ENCODE measurements at regions not wholly inside any gene's neighbourhood (a gene's known extent, or its start where the extent isn't known, plus 50 kb on each side); places are given as distances from the start of the nearest gene placed in this dataset.

DNA sequence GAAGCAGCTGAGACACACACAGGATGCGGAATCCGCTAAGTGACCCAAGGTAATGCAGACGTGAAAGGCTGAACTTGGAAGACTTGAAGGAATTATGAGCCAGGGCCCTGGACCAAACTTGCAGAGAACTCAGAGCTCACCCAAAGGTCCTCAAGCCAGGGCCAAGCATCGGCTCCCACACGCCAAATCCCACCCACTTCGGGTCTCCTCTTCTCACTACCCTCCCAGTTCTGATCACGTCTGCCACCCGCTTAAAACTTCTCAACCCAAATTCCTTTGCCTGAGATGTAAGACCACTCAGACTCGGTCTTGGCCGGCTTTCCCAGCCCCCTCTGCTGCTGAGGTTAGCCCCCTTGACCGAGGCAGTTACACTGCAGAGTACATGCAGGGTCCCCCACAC is 130.1 kb downstream of the PSMG1 start:
- Histone ChIP-seq H3K36me3 (no peaks in the 10 kb centered on the region), H3K27me3 (no peaks in the 10 kb centered on the region), H3K9me3 (ENCODE audit: low read depth) (no peaks in the 10 kb centered on the region), H3K4me1 (ENCODE audit: low read depth) (peaks cover 9% of the 10 kb centered on the region), H3K4me3 (no peak overlapping the region), H3K27ac (no peak overlapping the region)
- TF ChIP-seq, protein P1, sequence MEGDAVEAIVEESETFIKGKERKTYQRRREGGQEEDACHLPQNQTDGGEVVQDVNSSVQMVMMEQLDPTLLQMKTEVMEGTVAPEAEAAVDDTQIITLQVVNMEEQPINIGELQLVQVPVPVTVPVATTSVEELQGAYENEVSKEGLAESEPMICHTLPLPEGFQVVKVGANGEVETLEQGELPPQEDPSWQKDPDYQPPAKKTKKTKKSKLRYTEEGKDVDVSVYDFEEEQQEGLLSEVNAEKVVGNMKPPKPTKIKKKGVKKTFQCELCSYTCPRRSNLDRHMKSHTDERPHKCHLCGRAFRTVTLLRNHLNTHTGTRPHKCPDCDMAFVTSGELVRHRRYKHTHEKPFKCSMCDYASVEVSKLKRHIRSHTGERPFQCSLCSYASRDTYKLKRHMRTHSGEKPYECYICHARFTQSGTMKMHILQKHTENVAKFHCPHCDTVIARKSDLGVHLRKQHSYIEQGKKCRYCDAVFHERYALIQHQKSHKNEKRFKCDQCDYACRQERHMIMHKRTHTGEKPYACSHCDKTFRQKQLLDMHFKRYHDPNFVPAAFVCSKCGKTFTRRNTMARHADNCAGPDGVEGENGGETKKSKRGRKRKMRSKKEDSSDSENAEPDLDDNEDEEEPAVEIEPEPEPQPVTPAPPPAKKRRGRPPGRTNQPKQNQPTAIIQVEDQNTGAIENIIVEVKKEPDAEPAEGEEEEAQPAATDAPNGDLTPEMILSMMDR (IDR thresholded peaks at IDR 0.05; ENCODE audit: low read depth, low read length), result no peak
- DNase-seq (ENCODE audit: low read depth in 1 of 2, low spot score in 1 of 2), result no peak

DNA sequence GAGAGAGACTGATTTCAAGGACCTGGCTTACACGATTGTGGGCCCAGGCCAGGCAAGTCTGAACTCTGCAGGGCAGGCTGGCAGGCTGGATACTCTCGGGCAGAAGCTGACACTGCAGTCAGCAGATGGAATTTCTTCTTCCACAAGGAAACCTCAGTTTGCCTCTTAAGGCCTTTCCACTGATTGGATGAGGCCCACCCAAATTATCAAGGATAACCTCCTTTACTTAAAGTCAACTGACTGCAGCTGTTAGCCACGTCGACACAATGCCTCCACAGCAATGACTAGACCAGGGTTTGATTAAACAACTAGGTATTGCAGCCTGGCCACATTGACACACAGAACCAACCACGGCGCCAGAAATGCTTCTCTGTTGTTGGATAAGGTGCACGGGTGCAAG is 130.5 kb downstream of the PSMG1 start:
- DNase-seq (ENCODE audit: low read depth in 1 of 2, low spot score in 1 of 2), result no peak
- H3K4me1 ChIP-seq (ENCODE audit: low read depth), result peaks cover 10% of the 10 kb centered on the region
- TF ChIP-seq, protein P1 (IDR thresholded peaks at IDR 0.05; ENCODE audit: low read depth, low read length), result no peak
- no peaks in the 10 kb centered on the region for H3K36me3 ChIP-seq
- H3K9me3 ChIP-seq (ENCODE audit: low read depth), result no peaks in the 10 kb centered on the region
- no peak overlapping the region for H3K4me3 ChIP-seq
- no peaks in the 10 kb centered on the region for H3K27me3 ChIP-seq
- no peak overlapping the region for H3K27ac ChIP-seq

DNA sequence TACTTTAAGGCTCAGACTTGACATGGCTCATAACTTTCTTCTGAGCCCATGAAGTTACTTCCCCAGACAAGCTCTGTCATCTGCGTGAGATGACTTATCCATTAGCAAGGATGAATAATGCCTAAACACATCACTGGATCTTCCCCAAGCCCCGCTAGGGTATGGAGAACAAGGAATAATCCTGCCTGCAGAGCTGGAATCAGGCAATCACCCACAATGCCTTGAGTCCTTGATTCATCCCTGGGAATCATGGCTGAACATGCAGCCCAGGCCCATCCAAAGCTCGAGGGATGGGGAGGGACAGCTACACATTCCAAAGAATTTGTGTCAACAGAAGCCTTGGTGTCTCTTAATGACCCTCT is 131.7 kb downstream of the PSMG1 start:
- no peak for DNase-seq (ENCODE audit: low read depth in 1 of 2, low spot score in 1 of 2)

DNA sequence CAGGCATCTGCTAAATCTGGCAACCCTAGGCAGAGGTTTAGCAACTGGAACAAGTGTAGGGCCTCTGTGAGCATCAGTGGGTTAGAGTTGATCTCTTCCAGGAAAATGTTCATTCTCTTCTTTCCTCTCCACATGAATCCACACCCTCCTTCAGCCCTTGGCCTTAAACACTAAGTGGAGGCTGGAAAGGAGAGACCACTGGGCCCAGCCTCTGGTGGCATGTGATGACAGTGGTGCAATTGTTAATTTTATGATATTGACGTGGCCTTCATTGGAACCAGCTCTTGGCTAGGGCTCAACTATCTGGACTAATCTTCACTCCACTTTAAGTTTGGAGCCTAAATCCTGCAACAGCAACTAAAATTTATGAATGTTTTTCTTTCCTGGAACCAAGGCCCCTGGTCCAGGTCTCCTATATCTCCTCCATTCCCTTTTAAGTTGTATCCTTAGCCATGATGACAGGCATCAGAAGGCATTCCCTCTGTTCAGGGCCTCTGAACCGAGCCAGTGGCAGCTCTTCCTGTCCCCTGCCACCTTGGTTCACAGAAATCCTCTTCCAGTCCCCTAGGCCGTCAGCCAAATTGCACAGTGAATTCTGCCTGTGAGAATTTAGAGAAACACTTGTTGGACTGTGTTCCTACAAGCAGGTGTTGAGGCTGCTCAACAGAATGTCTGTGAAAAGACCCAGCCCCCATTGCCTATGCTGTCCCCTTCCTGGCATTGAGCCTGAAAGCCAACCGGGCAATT is 132.2 kb downstream of the PSMG1 start:
- no peak for DNase-seq (ENCODE audit: low read depth in 1 of 2, low spot score in 1 of 2)
- Histone ChIP-seq H3K9me3 (ENCODE audit: low read depth) (no peaks in the 10 kb centered on the region), H3K27ac (no peak overlapping the region), H3K4me3 (no peak overlapping the region), H3K36me3 (no peaks in the 10 kb centered on the region), H3K27me3 (no peaks in the 10 kb centered on the region), H3K4me1 (ENCODE audit: low read depth) (peaks cover 3% of the 10 kb centered on the region)
- TF ChIP-seq, protein P1 (IDR thresholded peaks at IDR 0.05; ENCODE audit: low read depth, low read length), result no peak

More for the DNA sequence above, 131.7 kb downstream of the PSMG1 start:
- H3K27me3 ChIP-seq, result no peaks in the 10 kb centered on the region
- no peak overlapping the region for H3K27ac ChIP-seq
- no peak overlapping the region for H3K4me3 ChIP-seq
- H3K36me3 ChIP-seq, result no peaks in the 10 kb centered on the region
- H3K4me1 ChIP-seq (ENCODE audit: low read depth), result peaks cover 7% of the 10 kb centered on the region
- TF ChIP-seq, protein P1 (IDR thresholded peaks at IDR 0.05; ENCODE audit: low read depth, low read length), result no peak
- H3K9me3 ChIP-seq (ENCODE audit: low read depth), result no peaks in the 10 kb centered on the region

DNA sequence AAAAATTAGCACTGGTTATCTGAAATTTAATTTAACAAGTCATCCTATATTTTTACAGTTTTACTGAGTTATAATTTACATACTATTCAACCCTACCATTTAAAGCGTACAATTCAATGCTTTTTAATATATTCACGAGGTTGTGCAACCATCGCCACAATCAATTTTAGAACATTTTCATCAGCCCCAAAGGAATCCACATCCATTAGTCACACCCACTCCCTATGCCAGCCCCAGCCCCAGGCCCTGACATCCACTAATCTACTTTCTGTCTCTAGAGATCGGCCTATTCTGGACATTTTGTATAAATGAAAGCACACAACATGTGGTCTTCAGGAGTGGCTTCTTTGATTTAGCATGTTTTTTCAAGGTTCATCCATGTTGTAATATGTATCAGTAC is 134.7 kb downstream of the PSMG1 start:
- TF ChIP-seq, protein P1 (IDR thresholded peaks at IDR 0.05; ENCODE audit: low read depth, low read length), result no peak
- Histone ChIP-seq H3K27me3 (no peaks in the 10 kb centered on the region), H3K36me3 (no peaks in the 10 kb centered on the region), H3K4me1 (ENCODE audit: low read depth) (peaks cover 9% of the 10 kb centered on the region), H3K4me3 (no peak overlapping the region), H3K27ac (no peak overlapping the region), H3K9me3 (ENCODE audit: low read depth) (no peaks in the 10 kb centered on the region)
- peak in 1 of 2 donors; percentile 78 for DNase-seq (ENCODE audit: low read depth in 1 of 2, low spot score in 1 of 2)

Measured in cardiac muscle cell (in vitro differentiated cells and primary cell).